ENCODE measurements at regions not wholly inside any gene's neighbourhood (a gene's known extent, or its start where the extent isn't known, plus 50 kb on each side); places are given as distances from the start of the nearest gene placed in this dataset.

DNA sequence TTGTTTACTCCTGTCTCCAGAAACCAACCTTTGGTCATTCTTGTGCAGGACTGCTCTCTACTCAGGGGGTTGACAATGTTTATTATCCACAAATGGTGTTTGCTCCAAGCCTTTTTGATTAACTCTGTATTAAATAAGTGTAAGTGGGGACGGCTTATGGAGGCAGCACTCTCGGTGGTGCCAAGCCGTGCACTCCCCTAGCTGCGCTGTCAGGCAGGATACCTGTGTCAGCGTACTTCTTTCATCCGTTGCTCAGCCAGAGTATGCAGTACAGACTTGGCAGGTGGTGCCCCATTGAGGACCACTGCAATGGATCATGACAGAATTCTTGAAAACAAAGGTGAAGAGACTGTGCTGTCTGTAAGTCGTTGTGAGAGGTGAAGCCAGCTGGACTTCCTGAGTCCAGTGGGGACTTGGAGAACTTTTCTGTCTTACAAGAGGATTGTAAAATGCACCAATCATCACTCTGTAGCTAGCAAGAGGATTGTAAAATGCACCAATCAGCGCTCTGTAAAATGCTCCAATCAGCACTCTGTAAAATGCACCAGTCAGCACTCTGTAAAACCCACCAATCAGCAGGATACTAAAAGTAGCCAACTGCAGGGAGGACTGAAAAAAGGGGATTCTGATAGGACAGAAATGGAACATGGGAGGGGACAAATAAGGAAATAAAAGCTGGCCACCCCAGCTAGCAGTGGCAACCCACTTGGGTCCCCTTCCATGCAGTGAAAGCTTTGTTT is 480.0 kb downstream of the MEI4 start:
- 84% methylated on average over 8 of the region's 8 CpGs for WGBS
- TF ChIP-seq POLR2AphosphoS5 (IDR thresholded peaks at IDR 0.05) (no peak), EP300 (IDR thresholded peaks at IDR 0.05) (no peak), POLR2A (IDR thresholded peaks at IDR 0.05) (no peak)
- TF ChIP-seq, protein P1, sequence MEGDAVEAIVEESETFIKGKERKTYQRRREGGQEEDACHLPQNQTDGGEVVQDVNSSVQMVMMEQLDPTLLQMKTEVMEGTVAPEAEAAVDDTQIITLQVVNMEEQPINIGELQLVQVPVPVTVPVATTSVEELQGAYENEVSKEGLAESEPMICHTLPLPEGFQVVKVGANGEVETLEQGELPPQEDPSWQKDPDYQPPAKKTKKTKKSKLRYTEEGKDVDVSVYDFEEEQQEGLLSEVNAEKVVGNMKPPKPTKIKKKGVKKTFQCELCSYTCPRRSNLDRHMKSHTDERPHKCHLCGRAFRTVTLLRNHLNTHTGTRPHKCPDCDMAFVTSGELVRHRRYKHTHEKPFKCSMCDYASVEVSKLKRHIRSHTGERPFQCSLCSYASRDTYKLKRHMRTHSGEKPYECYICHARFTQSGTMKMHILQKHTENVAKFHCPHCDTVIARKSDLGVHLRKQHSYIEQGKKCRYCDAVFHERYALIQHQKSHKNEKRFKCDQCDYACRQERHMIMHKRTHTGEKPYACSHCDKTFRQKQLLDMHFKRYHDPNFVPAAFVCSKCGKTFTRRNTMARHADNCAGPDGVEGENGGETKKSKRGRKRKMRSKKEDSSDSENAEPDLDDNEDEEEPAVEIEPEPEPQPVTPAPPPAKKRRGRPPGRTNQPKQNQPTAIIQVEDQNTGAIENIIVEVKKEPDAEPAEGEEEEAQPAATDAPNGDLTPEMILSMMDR (IDR thresholded peaks at IDR 0.05): no peak
- Histone ChIP-seq H3K36me3 (no peaks in the 10 kb centered on the region), H3K27ac (no peak overlapping the region), H3K4me1 (no peaks in the 10 kb centered on the region), H3K4me3 (no peak overlapping the region), H3K9me3 (peaks cover 18% of the 10 kb centered on the region), H3K27me3 (no peaks in the 10 kb centered on the region)
- DNase-seq (ENCODE audit: low spot score in 2 of 2): no peak

DNA sequence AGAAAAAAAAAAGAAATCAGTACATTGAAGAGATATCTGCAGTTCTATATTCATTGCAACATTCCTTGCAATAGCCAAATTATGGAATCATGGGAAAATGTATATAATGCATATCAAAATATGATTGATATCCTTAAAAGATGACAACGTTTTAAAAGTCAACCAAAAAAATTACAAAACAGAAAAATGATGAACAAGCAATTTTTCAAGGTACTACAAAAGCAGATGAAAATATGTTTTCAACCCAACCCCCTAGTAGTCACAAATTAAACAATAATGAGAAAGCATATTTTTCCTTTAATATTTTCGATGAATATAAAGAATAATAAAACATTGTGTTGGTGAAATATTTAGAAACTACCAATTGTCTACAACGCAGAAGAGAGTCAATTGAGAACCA is 497.6 kb downstream of the MEI4 start:
- H3K27me3 ChIP-seq: no peaks in the 10 kb centered on the region
- TF ChIP-seq POLR2A (IDR thresholded peaks at IDR 0.05) (no peak), POLR2AphosphoS5 (IDR thresholded peaks at IDR 0.05) (no peak), EP300 (IDR thresholded peaks at IDR 0.05) (no peak)
- TF ChIP-seq, protein P1 (IDR thresholded peaks at IDR 0.05): no peak
- H3K9me3 ChIP-seq: no peaks in the 10 kb centered on the region
- no peak overlapping the region for H3K4me3 ChIP-seq
- H3K4me1 ChIP-seq: no peaks in the 10 kb centered on the region
- DNase-seq (ENCODE audit: low spot score in 2 of 2): no peak
- 64% methylated on average over 3 of the region's 3 CpGs for WGBS
- H3K27ac ChIP-seq: no peak overlapping the region
- no peaks in the 10 kb centered on the region for H3K36me3 ChIP-seq

DNA sequence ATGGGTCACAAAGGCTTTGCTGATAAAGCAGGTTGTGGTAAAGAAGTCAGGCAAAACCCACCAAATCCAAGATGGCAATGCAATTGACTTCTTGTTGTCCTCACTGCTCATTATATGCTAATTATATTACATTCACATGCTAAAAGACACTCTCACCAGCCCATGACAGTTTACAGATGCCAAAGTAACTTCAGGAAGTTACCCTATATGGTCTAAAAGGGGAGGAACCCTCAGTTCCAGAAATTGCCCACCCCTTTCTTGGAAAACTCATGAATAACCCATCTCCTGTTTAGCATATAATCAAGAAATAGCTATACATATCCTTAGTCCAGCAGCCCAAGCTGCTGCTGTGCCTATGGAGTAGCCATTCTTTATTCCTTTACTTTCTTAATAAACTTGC is 501.1 kb downstream of the MEI4 start:
- TF ChIP-seq POLR2A (IDR thresholded peaks at IDR 0.05) (no peak), POLR2AphosphoS5 (IDR thresholded peaks at IDR 0.05) (no peak), EP300 (IDR thresholded peaks at IDR 0.05) (no peak)
- no peak for DNase-seq (ENCODE audit: low spot score in 2 of 2)

DNA sequence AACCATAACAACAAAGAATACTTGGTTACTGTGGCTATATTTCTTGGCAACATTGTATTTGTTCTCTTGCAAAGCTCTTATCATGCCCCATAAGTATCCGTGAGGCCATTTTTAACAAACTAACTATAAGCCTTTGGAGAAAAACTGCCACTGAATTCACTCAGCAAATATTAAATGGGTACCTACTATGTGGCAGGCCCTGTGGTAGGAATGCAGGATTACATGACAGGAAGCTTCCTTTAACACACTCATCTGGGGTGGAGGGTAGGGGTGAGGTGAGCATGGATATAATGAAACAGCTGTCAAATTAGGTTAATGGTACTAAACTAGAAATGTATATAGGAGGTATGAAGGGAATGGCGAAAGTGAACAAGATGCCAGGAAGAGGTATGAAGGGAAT is 504.8 kb downstream of the MEI4 start:
- TF ChIP-seq EP300 (IDR thresholded peaks at IDR 0.05) (no peak), POLR2A (IDR thresholded peaks at IDR 0.05) (no peak), POLR2AphosphoS5 (IDR thresholded peaks at IDR 0.05) (no peak)
- TF ChIP-seq, protein P1 (IDR thresholded peaks at IDR 0.05): no peak
- Histone ChIP-seq H3K4me3 (no peak overlapping the region), H3K4me1 (no peaks in the 10 kb centered on the region), H3K9me3 (no peaks in the 10 kb centered on the region), H3K27ac (no peak overlapping the region), H3K36me3 (no peaks in the 10 kb centered on the region), H3K27me3 (no peaks in the 10 kb centered on the region)
- no peak for DNase-seq (ENCODE audit: low spot score in 2 of 2)
- WGBS: 78% methylated on average over 2 of the region's 2 CpGs

More for the DNA sequence above, 501.1 kb downstream of the MEI4 start:
- Histone ChIP-seq H3K9me3 (no peaks in the 10 kb centered on the region), H3K27ac (no peak overlapping the region), H3K4me3 (no peak overlapping the region), H3K27me3 (no peaks in the 10 kb centered on the region), H3K4me1 (no peaks in the 10 kb centered on the region), H3K36me3 (no peaks in the 10 kb centered on the region)

DNA sequence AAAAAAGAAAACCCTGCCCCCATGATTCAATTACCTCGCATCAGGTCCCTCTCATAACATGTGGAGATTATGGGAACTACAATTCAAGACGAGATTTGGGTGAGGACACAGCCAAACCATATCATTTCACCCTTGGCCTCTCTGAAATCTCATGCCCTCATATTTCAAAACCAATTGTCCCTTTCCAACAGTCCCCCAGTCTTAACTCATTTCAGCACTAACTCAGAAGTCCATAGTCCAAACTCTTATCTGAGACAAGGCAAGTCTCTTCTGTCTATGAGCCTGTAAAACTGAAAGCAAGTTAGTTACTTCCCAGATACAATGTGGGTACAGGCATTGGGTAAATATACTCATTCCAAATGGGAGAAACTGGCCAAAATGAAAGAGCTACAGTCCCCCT is 536.1 kb downstream of the MEI4 start:
- H3K4me1 ChIP-seq: no peaks in the 10 kb centered on the region
- 75% methylated on average over 2 of the region's 2 CpGs for WGBS
- no peak for DNase-seq (ENCODE audit: low spot score in 2 of 2)
- no peak for TF ChIP-seq EP300 (IDR thresholded peaks at IDR 0.05)
- TF ChIP-seq, protein P1 (IDR thresholded peaks at IDR 0.05): no peak
- TF ChIP-seq POLR2A (IDR thresholded peaks at IDR 0.05): no peak
- TF ChIP-seq POLR2AphosphoS5 (IDR thresholded peaks at IDR 0.05): no peak
- no peaks in the 10 kb centered on the region for H3K9me3 ChIP-seq
- H3K4me3 ChIP-seq: no peak overlapping the region
- H3K27me3 ChIP-seq: no peaks in the 10 kb centered on the region
- no peak overlapping the region for H3K27ac ChIP-seq
- no peaks in the 10 kb centered on the region for H3K36me3 ChIP-seq

Measured in suprapubic skin (tissue), 4 donors.